GM12878 (cell line): ENCODE measurements at regions not wholly inside any gene's neighbourhood (a gene's known extent, or its start where the extent isn't known, plus 50 kb on each side); places are given as distances from the start of the nearest gene placed in this dataset.

Experiments
- EGR1 ChIP-seq, 2 experiments: IDR thresholded peaks; 1 replicate in 1 of 2; 2 replicates in 1 of 2; pipeline ENCODE4 v1.6.1; 2011 to 2012; ENCODE audit warnings: low read depth in 2 of 2, low read length in 2 of 2, borderline replicate concordance in 1 of 2, mild to moderate bottlenecking in 1 of 2, moderate library complexity in 1 of 2
- EP300 ChIP-seq, 2 experiments: fragments of 150-350 bp in 1 of 2; IDR thresholded peaks; 2 replicates each; pipeline ENCODE4 v1.6.1; 2011 to 2012; ENCODE audit warnings: low read depth in 2 of 2, low read length in 2 of 2, borderline replicate concordance in 1 of 2, improper control_type of control experiment in 1 of 2, inconsistent platforms in 1 of 2; ENCODE audit not compliant: control insufficient read depth in 1 of 2
- MEF2B ChIP-seq: fragments of 450-650 bp; IDR thresholded peaks from 2 replicates; pipeline ENCODE4 v1.6.1; 2018; ENCODE audit warnings: mild to moderate bottlenecking, moderate library complexity; ENCODE audit not compliant: partially characterized antibody, poor library complexity, severe bottlenecking
- PAX5 ChIP-seq: IDR thresholded peaks from 2 replicates; pipeline ENCODE4 v1.6.1; 2011; ENCODE audit warnings: low read depth, low read length, borderline replicate concordance
- POLR2AphosphoS2 ChIP-seq: IDR thresholded peaks from 2 replicates; pipeline ENCODE4 v1.6.1; 2011; ENCODE audit warnings: low read depth, mild to moderate bottlenecking, low read length, improper control_type of control experiment, moderate library complexity
- POLR2AphosphoS5 ChIP-seq: IDR thresholded peaks from 2 replicates; pipeline ENCODE4 v1.6.1; 2011; ENCODE audit warnings: mild to moderate bottlenecking, low read length, inconsistent platforms
- SP1 ChIP-seq: IDR thresholded peaks from one replicate; pipeline ENCODE4 v1.6.1; 2011; ENCODE audit warnings: low read depth, low read length
- SREBF1 ChIP-seq: IDR thresholded peaks from 2 replicates; pipeline ENCODE4 v1.6.1; 2012; ENCODE audit warnings: mild to moderate bottlenecking, low read length
- SRF ChIP-seq, 2 experiments: IDR thresholded peaks; 2 replicates each; pipeline ENCODE4 v1.6.1; 2011; ENCODE audit warnings: low read depth in 2 of 2, low read length in 2 of 2, mild to moderate bottlenecking in 1 of 2, moderate library complexity in 1 of 2
- TCF12 ChIP-seq: IDR thresholded peaks from 2 replicates; pipeline ENCODE4 v1.6.1; 2011; ENCODE audit warnings: low read depth, mild to moderate bottlenecking, low read length
- ZNF384 ChIP-seq: IDR thresholded peaks from 2 replicates; pipeline ENCODE4 v1.6.1; 2012; ENCODE audit warnings: low read depth, mild to moderate bottlenecking, low read length, improper control_type of control experiment, borderline replicate concordance
- ZNF687 ChIP-seq: fragments of 450-650 bp; IDR thresholded peaks from 2 replicates; pipeline ENCODE4 v1.6.1; 2017; ENCODE audit warnings: mild to moderate bottlenecking, moderate library complexity
- TF ChIP-seq, protein P1 (sequence below), 3 experiments: IDR thresholded peaks in 2 of 3; conservative IDR thresholded peaks in 1 of 3; 2 replicates each; pipeline ENCODE4 v1.5.1; 2011; ENCODE audit warnings: low read depth in 3 of 3, low read length in 3 of 3, mild to moderate bottlenecking in 3 of 3, control low read depth in 2 of 3, moderate library complexity in 2 of 3, inconsistent platforms in 1 of 3, mixed read lengths in 1 of 3; ENCODE audit not compliant: control insufficient read depth in 2 of 3, insufficient read depth in 1 of 3; ENCODE audit errors: extremely low read depth in 1 of 3
- TF ChIP-seq, protein P2 (sequence below): IDR thresholded peaks from 2 replicates; pipeline ENCODE4 v1.6.1; 2011; ENCODE audit warnings: low read depth, low read length, improper control_type of control experiment, borderline replicate concordance

GRCh38 chr5:87116825-87117512 lies 150.7 kb upstream of the RASA1 start:
- TF ChIP-seq, protein P1, sequence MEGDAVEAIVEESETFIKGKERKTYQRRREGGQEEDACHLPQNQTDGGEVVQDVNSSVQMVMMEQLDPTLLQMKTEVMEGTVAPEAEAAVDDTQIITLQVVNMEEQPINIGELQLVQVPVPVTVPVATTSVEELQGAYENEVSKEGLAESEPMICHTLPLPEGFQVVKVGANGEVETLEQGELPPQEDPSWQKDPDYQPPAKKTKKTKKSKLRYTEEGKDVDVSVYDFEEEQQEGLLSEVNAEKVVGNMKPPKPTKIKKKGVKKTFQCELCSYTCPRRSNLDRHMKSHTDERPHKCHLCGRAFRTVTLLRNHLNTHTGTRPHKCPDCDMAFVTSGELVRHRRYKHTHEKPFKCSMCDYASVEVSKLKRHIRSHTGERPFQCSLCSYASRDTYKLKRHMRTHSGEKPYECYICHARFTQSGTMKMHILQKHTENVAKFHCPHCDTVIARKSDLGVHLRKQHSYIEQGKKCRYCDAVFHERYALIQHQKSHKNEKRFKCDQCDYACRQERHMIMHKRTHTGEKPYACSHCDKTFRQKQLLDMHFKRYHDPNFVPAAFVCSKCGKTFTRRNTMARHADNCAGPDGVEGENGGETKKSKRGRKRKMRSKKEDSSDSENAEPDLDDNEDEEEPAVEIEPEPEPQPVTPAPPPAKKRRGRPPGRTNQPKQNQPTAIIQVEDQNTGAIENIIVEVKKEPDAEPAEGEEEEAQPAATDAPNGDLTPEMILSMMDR (IDR thresholded peaks at IDR 0.05 in 2 of 3, conservative IDR thresholded peaks at IDR 0.05 in 1 of 3; ENCODE audit: control insufficient read depth in 2 of 3, extremely low read depth in 1 of 3, insufficient read depth in 1 of 3, low read depth in 3 of 3, low read length in 3 of 3): no peak
- TF ChIP-seq, protein P2, sequence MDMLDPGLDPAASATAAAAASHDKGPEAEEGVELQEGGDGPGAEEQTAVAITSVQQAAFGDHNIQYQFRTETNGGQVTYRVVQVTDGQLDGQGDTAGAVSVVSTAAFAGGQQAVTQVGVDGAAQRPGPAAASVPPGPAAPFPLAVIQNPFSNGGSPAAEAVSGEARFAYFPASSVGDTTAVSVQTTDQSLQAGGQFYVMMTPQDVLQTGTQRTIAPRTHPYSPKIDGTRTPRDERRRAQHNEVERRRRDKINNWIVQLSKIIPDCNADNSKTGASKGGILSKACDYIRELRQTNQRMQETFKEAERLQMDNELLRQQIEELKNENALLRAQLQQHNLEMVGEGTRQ: no peak
- peak in 1 of 2 experiments; percentile 74; a peak in 1 of 4 replicates for TF ChIP-seq EP300 (IDR thresholded peaks at IDR 0.05; ENCODE audit: borderline replicate concordance in 1 of 2, control insufficient read depth in 1 of 2, low read depth in 2 of 2, low read length in 2 of 2)
- no peak for TF ChIP-seq EGR1 (IDR thresholded peaks at IDR 0.05; ENCODE audit: borderline replicate concordance in 1 of 2, low read depth in 2 of 2, low read length in 2 of 2)
- no peak for TF ChIP-seq ZNF687
- TF ChIP-seq TCF12: no peak
- peak; percentile 69 for TF ChIP-seq ZNF384
- no peak for TF ChIP-seq SREBF1
- no peak for TF ChIP-seq POLR2AphosphoS2
- TF ChIP-seq POLR2AphosphoS5: no peak
- no peak for TF ChIP-seq SRF (IDR thresholded peaks at IDR 0.05; ENCODE audit: low read depth in 2 of 2, low read length in 2 of 2)
- peak; percentile 24; the same call in 1 of the 2 replicates for TF ChIP-seq PAX5
- TF ChIP-seq MEF2B: no peak
- TF ChIP-seq SP1: no peak
